ENCODE measurements at regions not wholly inside any gene's neighbourhood (a gene's known extent, or its start where the extent isn't known, plus 50 kb on each side); places are given as distances from the start of the nearest gene placed in this dataset.

DNA sequence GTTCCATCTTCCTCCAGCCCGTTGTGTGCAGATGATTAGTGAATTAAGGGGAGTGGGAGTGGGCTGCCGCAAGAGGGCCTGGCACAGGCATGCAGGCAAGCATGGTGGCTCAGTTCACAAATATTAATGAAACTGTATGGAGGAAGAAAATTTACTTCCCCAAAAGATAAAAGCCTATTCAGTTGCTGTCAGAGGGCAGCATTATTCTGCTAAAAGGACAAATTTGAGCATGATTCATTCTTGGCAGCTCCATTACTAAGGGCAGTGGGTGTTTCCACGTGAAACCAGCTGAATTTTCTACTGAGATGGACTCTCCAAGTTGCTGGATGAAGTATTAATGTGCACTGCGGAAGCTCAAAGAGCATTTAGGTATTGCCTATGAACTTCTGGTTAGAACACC is 90.9 kb upstream of the WDR11 start:
- Histone ChIP-seq H3K27ac (no peak overlapping the region), H3K9me3 (ENCODE audit: severe bottlenecking) (no peaks in the 10 kb centered on the region), H3K36me3 (no peaks in the 10 kb centered on the region), H3K4me3 (ENCODE audit: low read depth, low read length) (no peak overlapping the region), H3K27me3 (ENCODE audit: insufficient read depth, low read depth, severe bottlenecking) (no peaks in the 10 kb centered on the region)
- TF ChIP-seq, protein P1, sequence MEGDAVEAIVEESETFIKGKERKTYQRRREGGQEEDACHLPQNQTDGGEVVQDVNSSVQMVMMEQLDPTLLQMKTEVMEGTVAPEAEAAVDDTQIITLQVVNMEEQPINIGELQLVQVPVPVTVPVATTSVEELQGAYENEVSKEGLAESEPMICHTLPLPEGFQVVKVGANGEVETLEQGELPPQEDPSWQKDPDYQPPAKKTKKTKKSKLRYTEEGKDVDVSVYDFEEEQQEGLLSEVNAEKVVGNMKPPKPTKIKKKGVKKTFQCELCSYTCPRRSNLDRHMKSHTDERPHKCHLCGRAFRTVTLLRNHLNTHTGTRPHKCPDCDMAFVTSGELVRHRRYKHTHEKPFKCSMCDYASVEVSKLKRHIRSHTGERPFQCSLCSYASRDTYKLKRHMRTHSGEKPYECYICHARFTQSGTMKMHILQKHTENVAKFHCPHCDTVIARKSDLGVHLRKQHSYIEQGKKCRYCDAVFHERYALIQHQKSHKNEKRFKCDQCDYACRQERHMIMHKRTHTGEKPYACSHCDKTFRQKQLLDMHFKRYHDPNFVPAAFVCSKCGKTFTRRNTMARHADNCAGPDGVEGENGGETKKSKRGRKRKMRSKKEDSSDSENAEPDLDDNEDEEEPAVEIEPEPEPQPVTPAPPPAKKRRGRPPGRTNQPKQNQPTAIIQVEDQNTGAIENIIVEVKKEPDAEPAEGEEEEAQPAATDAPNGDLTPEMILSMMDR (IDR thresholded peaks at IDR 0.05; ENCODE audit: low read depth, low read length) = no peak
- DNase-seq = no peak

DNA sequence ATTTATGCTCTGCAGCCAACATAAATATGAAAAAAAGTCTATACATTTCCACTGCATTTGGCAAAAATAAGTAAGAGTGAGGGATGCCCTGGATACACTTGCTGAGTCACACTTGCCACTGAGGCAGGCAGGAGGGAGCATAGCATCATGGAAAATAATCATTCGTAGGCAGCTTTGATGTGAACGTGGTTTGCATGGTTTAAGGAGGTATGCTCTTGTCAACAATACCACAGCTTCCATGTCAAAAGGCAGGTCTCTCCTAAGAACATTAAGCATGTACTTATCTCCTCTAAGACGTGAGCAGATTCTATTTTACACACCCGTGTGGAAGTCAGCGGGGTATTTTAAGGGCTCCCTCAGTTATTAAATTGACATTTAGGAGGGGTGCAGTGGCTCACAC is 89.2 kb upstream of the WDR11 start:
- TF ChIP-seq, protein P1 (IDR thresholded peaks at IDR 0.05; ENCODE audit: low read depth, low read length) = no peak
- no peak for DNase-seq

DNA sequence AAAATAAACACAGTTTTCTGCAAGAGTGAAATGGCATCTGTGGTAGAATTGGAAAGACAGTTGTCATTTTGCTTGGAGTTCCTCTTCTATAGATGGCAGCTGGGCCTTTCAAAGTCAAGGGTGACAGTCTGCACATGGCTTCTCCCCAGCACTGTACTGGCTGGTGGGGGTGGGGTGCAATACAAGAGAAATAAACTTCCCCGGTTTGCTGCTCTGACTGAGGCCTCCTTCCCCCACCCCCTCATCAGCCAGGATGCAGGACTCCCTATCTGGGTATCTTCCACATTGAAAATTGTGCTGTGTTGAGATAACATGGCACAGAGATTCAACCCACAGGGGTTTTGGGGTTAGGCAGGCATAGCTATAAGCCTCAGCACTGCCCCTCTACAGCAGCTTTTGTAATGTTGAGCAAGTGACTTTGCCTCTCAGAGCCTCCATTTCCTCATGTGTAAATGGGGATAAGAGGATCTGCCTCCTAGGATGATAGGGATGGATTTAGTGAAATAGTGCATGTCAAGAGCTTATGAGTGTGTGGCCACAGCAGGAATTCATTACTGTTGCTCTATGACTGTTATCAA is 85.8 kb upstream of the WDR11 start:
- Histone ChIP-seq H3K36me3 (no peaks in the 10 kb centered on the region), H3K27ac (no peak overlapping the region), H3K27me3 (ENCODE audit: insufficient read depth, low read depth, severe bottlenecking) (no peaks in the 10 kb centered on the region), H3K9me3 (ENCODE audit: severe bottlenecking) (no peaks in the 10 kb centered on the region), H3K4me3 (ENCODE audit: low read depth, low read length) (no peak overlapping the region)
- DNase-seq = peak; percentile 11
- TF ChIP-seq, protein P1 (IDR thresholded peaks at IDR 0.05; ENCODE audit: low read depth, low read length) = no peak

More for the DNA sequence above, 89.2 kb upstream of the WDR11 start:
- Histone ChIP-seq H3K4me3 (ENCODE audit: low read depth, low read length) (no peak overlapping the region), H3K27me3 (ENCODE audit: insufficient read depth, low read depth, severe bottlenecking) (no peaks in the 10 kb centered on the region), H3K36me3 (no peaks in the 10 kb centered on the region), H3K27ac (no peak overlapping the region), H3K9me3 (ENCODE audit: severe bottlenecking) (no peaks in the 10 kb centered on the region)

DNA sequence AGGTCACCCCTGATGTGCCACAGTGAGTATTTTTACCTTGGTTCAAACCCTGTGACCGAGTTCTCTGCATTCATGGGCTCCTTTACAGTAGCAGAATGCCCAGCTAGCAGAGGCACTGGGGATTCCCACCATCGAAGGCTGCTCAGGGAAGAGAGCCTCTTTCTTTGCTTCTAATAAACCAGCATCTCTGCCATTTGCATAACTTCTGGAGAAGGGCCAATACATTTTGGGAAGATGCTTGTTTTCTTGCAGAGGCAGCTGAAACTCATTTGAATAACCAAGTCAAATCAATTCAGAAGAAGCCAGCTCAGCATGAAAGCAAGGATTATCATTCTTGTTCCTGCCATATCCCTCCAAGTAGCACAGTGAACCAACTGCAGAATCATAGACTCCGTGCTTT is 82.9 kb upstream of the WDR11 start:
- Histone ChIP-seq H3K27me3 (ENCODE audit: insufficient read depth, low read depth, severe bottlenecking) (no peaks in the 10 kb centered on the region), H3K27ac (no peak overlapping the region), H3K4me3 (ENCODE audit: low read depth, low read length) (no peak overlapping the region), H3K36me3 (no peaks in the 10 kb centered on the region), H3K9me3 (ENCODE audit: severe bottlenecking) (no peaks in the 10 kb centered on the region)
- no peak for DNase-seq
- TF ChIP-seq, protein P1 (IDR thresholded peaks at IDR 0.05; ENCODE audit: low read depth, low read length) = no peak

DNA sequence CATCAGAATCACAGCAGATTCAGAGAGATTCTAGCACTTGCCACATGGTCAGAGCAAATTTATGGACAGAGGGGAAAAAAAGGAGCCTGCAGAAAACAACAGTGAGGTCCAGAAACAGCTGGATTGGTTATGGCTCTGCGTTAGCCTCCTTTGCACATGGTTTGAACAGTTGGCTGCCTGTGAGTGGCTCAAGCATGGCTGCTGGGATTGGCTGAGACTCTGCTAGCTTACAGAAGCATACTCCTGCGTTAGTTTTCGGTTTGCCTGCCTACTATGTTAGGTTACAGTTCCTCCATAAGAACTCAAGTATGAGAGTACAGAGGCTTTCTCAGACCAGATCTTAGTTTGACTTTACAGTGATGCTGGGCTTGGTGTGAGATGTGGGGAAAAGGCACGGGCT is 80.7 kb upstream of the WDR11 start:
- Histone ChIP-seq H3K4me3 (ENCODE audit: low read depth, low read length) (no peak overlapping the region), H3K36me3 (no peaks in the 10 kb centered on the region), H3K27me3 (ENCODE audit: insufficient read depth, low read depth, severe bottlenecking) (no peaks in the 10 kb centered on the region), H3K9me3 (ENCODE audit: severe bottlenecking) (no peaks in the 10 kb centered on the region), H3K27ac (no peak overlapping the region)
- no peak for DNase-seq
- TF ChIP-seq, protein P1 (IDR thresholded peaks at IDR 0.05; ENCODE audit: low read depth, low read length) = no peak

DNA sequence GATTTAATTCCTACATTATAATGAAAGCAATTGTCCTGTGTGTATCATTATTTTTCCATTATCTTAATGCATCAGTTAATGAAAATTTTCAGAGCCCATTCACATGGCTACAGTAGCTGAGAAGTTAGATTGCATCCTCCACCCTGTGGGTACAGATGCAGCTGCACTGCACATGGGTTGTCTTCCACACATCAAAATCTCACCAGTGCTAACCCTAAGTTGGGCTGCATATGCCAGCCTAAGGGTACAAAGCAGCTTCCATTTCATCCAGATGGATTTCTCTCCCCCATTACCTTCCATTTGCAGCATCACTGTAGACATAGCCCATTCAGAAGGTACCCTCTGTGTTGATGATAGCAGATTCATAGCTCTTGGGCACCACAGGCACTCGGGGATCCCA is 74.7 kb upstream of the WDR11 start:
- Histone ChIP-seq H3K36me3 (no peaks in the 10 kb centered on the region), H3K9me3 (ENCODE audit: severe bottlenecking) (no peaks in the 10 kb centered on the region), H3K27me3 (ENCODE audit: insufficient read depth, low read depth, severe bottlenecking) (no peaks in the 10 kb centered on the region), H3K27ac (no peak overlapping the region), H3K4me3 (ENCODE audit: low read depth, low read length) (no peak overlapping the region)
- no peak for DNase-seq
- TF ChIP-seq, protein P1 (IDR thresholded peaks at IDR 0.05; ENCODE audit: low read depth, low read length) = no peak
